Superior temporal gyrus (tissue), 1 donor: ENCODE measurements at regions not wholly inside any gene's neighbourhood (a gene's known extent, or its start where the extent isn't known, plus 50 kb on each side); places are given as distances from the start of the nearest gene placed in this dataset.
A peak's percentile ranks its signal among the peaks of the same experiment; 100 is the strongest.

Experiments used
- DNase-seq: peaks from one replicate; pipeline ENCODE4 v3.0.0-alpha.2; 2016; ENCODE audit errors: extremely low spot score

- no peak for DNase-seq
These were observed 426.2 kb upstream of the ADAMTS9 start for GRCh38 chr3:65114041-65114440.

DNA sequence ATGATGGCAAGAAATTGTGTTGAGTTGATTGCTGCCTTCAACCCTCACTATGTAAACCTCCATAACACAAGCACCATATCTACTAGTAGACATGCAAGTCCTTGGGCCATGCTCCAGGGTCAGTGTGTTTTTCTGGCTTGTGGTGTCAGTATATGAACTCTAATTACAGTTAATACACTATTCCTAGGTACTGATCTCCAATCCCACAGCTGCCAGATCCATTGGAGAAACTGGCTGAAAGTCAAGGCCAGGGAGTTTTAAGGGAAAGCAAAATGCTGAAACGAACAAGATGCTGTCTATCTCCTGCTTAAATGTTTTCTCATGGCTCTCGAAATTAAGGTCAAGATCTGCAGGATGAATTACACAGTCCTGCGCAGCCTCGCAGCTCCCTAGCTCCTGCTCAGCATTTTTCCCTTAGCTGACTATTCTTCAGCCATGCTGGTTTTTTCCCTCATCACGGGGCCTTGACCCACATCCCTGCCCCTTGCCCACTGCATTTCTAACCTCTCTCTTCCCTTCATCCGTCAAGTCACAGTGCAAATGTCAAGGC is 425.0 kb upstream of the ADAMTS9 start:
- no peak for DNase-seq

DNA sequence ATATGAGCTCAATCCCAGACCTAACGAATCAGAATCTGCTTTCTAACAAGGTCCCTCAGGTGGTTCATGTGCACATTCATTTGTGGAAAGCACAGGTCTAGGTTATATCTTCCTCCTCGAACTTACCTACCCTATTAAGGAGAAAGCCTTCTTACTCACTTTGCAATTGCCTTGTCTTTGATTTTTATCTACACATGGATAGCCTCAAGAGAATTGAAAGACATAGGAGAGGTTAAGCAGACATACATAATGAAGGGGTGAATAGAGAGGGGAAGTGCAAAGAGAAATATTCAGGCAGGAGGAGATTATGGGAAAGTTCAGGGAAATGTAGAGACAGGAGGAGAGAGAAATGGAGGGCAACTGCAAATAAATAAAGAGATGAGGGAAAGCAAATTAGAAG is 422.9 kb upstream of the ADAMTS9 start:
- DNase-seq: no peak

DNA sequence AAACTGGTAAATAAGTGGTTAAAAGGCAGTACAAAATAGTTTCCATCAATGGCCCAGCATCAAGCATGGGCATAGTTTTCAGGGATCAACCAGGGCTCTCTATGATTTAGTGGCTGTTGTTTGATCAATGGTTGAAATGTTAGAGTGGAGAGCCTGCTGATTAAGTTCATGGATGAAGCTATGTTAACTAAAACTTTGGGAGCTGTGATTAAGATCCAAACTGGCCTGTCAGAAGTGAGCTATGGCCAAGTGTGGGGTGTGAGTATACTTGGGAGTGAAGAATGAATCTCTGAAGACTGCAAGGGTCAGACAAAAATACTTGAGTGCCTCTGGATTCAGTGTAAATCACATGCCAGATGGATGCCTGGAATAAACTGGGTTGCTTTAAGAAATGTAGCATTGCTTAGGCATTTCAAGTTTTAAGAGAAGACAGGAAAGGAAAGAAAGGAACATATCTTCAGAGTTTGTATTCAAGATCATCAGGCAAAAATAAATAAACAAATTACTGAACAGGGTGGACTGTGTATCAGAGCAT is 422.2 kb upstream of the ADAMTS9 start:
- DNase-seq: no peak

DNA sequence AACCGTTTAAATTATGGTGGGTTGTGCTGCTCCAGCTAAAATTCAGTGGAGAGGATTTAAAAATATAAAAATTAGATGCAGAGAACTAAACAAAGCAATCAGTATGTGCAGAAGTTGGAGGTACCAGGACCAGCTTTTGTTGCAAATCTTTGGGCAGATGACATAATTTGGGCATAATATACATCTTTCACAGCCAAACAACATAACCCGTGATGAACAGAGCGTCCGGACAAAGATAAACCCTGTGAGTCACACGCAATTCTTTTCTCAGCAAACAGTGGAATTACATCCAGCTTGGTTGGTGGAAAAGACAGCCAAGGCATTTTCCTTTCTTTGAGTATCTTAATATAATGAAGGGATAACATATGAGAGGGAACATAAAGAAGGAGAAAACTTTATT is 419.4 kb upstream of the ADAMTS9 start:
- peak; percentile 68 for DNase-seq

DNA sequence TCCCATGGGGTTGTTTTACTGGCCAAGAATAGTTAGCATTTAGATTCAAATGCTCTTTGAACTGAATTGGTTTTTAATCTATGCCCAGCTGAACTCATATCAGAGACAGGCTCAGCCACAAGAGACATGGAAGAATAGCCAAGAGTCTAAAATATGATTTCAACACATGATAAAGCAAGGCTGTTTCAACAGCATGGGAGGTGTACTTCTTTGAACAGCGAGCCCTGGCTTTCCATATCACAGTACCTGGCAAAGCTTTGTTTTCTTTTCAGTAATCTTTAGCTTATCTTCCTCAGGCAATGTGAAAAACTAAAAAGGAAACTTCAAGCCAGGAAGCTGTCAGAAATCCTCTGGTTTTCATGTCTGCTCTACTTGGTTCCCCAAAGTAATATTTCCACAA is 413.6 kb upstream of the ADAMTS9 start:
- DNase-seq: no peak

DNA sequence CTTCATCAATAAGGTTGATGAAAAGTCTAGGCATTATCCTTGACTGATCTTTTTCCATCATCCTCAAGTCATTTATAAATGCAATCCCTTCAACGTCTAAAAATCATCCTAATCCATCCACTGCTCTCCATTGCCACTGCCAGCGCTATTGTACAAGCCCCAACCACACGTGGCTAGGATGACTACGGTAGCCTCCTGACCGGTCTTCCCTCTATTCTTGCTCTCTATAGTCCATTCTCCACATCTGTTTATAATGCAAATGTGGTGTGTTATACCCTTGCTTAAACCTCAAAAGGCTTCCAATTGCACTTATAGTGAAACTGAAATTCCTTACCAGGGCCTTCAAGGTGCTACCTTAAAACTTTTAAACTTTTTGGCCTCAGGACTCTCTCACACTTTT is 410.6 kb upstream of the ADAMTS9 start:
- DNase-seq: no peak

DNA sequence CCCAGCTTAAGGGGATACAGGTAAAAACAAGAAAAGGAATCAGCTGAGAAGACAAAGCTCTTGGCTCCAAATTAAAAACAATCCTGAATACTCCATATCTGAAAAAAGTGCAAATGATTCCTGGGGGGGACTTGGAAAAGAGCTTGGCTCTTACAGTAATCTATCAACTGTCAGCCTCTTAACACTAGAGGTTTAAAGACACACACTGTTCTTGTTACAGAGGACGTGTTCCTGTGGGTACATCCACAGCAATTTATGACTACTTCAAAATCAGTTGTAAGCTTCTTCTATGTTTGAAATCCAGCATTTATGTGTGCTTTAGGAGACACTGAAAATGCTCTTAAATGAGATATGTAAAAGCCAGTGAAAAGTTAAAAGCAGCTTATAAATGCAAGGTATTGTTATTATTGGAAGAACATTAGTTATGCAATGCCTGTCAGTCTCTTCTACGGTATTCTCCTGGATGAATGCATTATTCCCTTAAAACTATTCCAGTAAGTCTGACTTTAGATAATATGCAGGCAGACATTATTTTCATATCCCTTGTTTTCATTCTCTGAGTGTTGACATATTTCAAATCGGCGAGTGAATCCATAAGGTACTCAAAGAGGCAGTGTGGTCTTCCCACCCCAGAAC is 408.4 kb upstream of the ADAMTS9 start:
- no peak for DNase-seq

GRCh38 chr3:65094723-65095122 is 406.9 kb upstream of the ADAMTS9 start:
- no peak for DNase-seq

GRCh38 chr3:65093641-65094040 is 405.8 kb upstream of the ADAMTS9 start:
- DNase-seq: no peak

DNA sequence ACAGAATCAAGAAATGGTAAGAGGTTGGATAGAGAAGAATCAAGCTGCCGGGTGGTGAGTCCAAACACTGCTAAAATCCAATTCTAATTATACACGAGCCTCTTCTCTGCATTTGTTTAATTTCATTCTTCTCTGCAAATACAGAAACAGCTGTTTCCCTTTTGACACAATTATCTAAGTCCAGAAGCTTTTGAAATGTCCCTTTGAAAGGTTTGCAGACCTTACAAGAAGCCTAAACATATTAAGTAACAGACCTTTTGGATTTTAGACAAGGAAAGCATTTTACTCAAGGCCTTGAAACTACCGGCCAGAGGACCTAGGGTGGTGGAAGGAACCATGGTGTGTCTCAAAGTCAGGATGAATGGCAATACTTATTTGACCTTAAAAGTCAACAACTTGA is 403.8 kb upstream of the ADAMTS9 start:
- DNase-seq: no peak

- peak; percentile 63 for DNase-seq
These were observed 395.4 kb upstream of the ADAMTS9 start for GRCh38 chr3:65083240-65083639.

- DNase-seq: no peak
These were observed 393.7 kb upstream of the ADAMTS9 start for GRCh38 chr3:65081536-65081935.

DNA sequence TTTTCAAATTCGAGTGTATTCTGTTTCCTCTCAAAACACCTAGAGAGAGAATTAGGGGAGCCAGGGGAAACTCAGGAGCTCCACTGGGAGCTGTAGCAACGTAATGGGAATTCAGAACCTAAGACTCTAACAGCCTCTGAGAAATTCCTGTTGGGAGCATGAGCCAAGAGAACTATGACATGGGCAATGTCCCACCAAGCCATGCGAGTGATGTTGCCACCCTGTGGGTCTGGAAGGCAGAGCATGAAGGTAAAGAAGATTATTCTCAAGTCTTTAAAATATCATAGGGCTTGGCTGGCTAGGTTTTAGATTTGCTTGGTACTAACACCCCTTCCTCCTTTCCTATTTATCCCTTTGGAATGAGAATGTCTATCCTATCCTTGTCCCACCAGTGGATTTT is 392.6 kb upstream of the ADAMTS9 start:
- DNase-seq: no peak

- no peak for DNase-seq
These were observed 391.8 kb upstream of the ADAMTS9 start for GRCh38 chr3:65079560-65079959.

DNA sequence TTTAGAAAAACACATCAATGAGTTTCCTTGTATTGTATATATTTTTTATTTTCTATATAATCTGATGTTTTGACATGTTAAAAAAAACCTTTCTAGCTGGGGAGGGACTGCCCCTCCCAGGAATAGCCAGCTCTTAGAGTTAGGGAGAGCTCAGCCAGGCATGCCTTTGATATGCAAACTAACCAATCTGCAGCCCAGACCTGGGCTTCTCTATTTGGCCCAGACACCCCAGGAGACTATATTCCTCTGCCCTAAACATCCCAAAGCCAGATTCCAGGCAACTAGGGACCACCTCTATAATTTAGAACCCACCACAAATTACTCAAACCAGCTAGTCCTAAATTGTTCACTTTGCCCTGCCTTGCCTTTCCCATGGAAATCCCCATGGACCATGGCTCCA is 390.9 kb upstream of the ADAMTS9 start:
- DNase-seq: no peak

- DNase-seq: no peak
These were observed 389.3 kb upstream of the ADAMTS9 start for GRCh38 chr3:65077124-65077523.

DNA sequence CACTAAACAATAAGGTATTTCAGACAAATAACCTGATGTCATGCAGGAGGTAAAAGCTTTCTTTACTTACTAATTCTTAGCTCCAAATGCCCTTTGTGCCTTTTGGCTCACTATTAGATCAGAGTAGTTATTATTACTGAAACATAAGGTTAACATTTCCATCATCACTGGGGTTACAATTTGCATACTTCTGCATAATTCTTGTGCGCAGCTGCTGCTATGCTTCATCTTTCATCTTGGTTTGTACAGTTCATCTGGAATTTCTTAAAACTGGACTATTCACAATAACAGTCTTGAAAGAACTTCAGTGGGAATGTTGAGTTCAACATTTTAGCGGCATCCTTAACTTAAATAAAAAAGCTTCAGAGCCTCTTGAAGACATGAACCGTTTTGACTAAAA is 383.2 kb upstream of the ADAMTS9 start:
- DNase-seq: no peak

- DNase-seq: no peak
These were observed 373.1 kb upstream of the ADAMTS9 start for GRCh38 chr3:65060904-65061303.

GRCh38 chr3:65052101-65052500 is 364.3 kb upstream of the ADAMTS9 start:
- DNase-seq: no peak

- no peak for DNase-seq
These were observed 360.4 kb upstream of the ADAMTS9 start for GRCh38 chr3:65048151-65048550.

GRCh38 chr3:65045138-65045537 is 357.3 kb upstream of the ADAMTS9 start:
- DNase-seq: no peak

DNA sequence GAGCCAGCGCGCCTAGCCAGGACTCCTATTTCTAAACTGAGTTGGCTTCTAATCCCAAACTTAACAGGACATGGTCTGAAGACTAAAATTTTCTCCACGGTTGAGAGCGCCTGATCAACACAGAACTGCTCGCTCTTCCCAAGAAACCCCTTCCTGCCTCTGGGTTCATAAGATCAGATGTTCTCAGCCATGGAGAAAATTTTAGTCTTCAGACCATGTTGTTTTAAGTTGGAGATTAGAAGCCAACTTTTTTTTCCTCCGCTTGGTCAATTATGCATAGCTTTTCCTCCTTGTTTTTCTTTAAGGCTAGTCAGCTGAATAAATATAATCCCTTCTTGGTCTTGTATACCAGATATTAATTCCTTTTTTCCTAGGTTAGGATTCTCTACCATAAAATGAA is 356.6 kb upstream of the ADAMTS9 start:
- DNase-seq: no peak

GRCh38 chr3:65042675-65043074 is 354.9 kb upstream of the ADAMTS9 start:
- no peak for DNase-seq
